A549 (cell line): ENCODE measurements at regions not wholly inside any gene's neighbourhood (a gene's known extent, or its start where the extent isn't known, plus 50 kb on each side); places are given as distances from the start of the nearest gene placed in this dataset.

Experiments
- ATAC-seq, 2 experiments: fragments of 200-7000 bp in 1 of 2; fragments of >200 bp in 1 of 2; cut with Nextera tagmentation in 1 of 2; cut with Tn5 transposase in 1 of 2; 3 replicates each; pipeline versions ENCODE4 v1.8.0 to v1.9.1; 2018 to 2020; ENCODE audit warnings: mild to moderate bottlenecking in 1 of 2, moderate library complexity in 1 of 2
- CTCF ChIA-PET: fragments of 300-600 bp; sonication (Branson Sonifier 250); formaldehyde crosslinking; extraction: SDS; loops from one replicate; lab custom pipeline; 2021; ENCODE audit warnings: antibody characterized with exemption, inconsistent platforms; lab: Yijun Ruan, JAX
- POLR2A ChIA-PET: fragments of 350-600 bp; formaldehyde crosslinking; extraction: SDS; loops from one replicate; lab custom pipeline; 2021; ENCODE audit warnings: antibody characterized with exemption, inconsistent platforms; lab: Yijun Ruan, JAX
- DNase-seq, 2 experiments: peaks; one replicate each; pipeline versions ENCODE4 v3.0.0 to v3.0.0-alpha.2; 2011 to 2016; ENCODE audit warnings: low read depth in 1 of 2, low spot score in 1 of 2
- FAIRE-seq: peaks from 2 replicates; lab custom pipeline; 2011; peaks lifted over from hg19 to GRCh38; lab: Jason Lieb, UNC
- H3K27ac ChIP-seq, 2 experiments: fragments of >200 bp; sonication (Bioruptor Twin); formaldehyde crosslinking; 3 replicates each; pipeline ENCODE4 v1.5.1; 2016 to 2017
- H3K4me1 ChIP-seq: fragments of >200 bp; sonication (Bioruptor Twin); formaldehyde crosslinking; 3 replicates; pipeline ENCODE4 v1.6.1; 2016
- H3K4me2 ChIP-seq: fragments of >200 bp; sonication (Bioruptor Twin); formaldehyde crosslinking; 3 replicates; pipeline ENCODE4 v1.6.1; 2016
- H3K4me3 ChIP-seq: fragments of >200 bp; sonication (Bioruptor Twin); formaldehyde crosslinking; 3 replicates; pipeline ENCODE4 v1.5.1; 2016
- H3K9me3 ChIP-seq: fragments of >200 bp; sonication (Bioruptor Twin); formaldehyde crosslinking; 3 replicates; pipeline ENCODE4 v1.6.1; 2016
- ATOH8 ChIP-seq: fragments of 250-450 bp; sonication (Bioruptor Pico); IDR thresholded peaks from 2 replicates; pipeline ENCODE4 v1.5.0; 2020; ENCODE audit warnings: low read depth, mild to moderate bottlenecking, moderate library complexity
- CBX8 ChIP-seq: fragments of 200-600 bp; sonication (generic); IDR thresholded peaks from 2 replicates; pipeline ENCODE4 v1.6.1; 2016
- CEBPB ChIP-seq, 2 experiments: fragments of >200 bp in 1 of 2; sonication (Bioruptor Twin) in 1 of 2; formaldehyde crosslinking in 1 of 2; IDR thresholded peaks; 2 replicates each; pipeline ENCODE4 v1.6.1; 2012 to 2016
- CHD2 ChIP-seq: fragments of 150-350 bp; IDR thresholded peaks from 2 replicates; pipeline ENCODE4 v1.6.1; 2014; ENCODE audit warnings: low read length; ENCODE audit not compliant: partially characterized antibody
- CHD4 ChIP-seq: fragments of 200-600 bp; sonication (generic); IDR thresholded peaks from 2 replicates; pipeline ENCODE4 v1.6.1; 2016; ENCODE audit warnings: antibody characterized with exemption, mild to moderate bottlenecking, borderline replicate concordance
- EHF ChIP-seq: fragments of 250-450 bp; sonication (Bioruptor Pico); IDR thresholded peaks from 2 replicates; pipeline ENCODE4 v1.5.0; 2020; ENCODE audit warnings: mild to moderate bottlenecking
- ELK1 ChIP-seq: fragments of 150-350 bp; IDR thresholded peaks from 2 replicates; pipeline ENCODE4 v1.6.1; 2014; ENCODE audit warnings: low read depth, mild to moderate bottlenecking, low read length
- ESRRA ChIP-seq: fragments of 150-350 bp; IDR thresholded peaks from 2 replicates; pipeline ENCODE4 v1.6.1; 2014; ENCODE audit warnings: mild to moderate bottlenecking, low read length, borderline replicate concordance
- FOSB ChIP-seq: fragments of 250-450 bp; sonication (Bioruptor Pico); IDR thresholded peaks from 2 replicates; pipeline ENCODE4 v1.5.0; 2020; ENCODE audit warnings: mild to moderate bottlenecking, moderate library complexity
- FOXS1 ChIP-seq: fragments of 250-450 bp; sonication (Bioruptor Pico); IDR thresholded peaks from 2 replicates; pipeline ENCODE4 v1.5.0; 2020; ENCODE audit warnings: mild to moderate bottlenecking, moderate library complexity
- HDAC2 ChIP-seq: fragments of 200-600 bp; sonication (generic); IDR thresholded peaks from 2 replicates; pipeline ENCODE4 v1.6.1; 2016
- HES2 ChIP-seq: fragments of >200 bp; sonication (Bioruptor Twin); formaldehyde crosslinking; IDR thresholded peaks from 2 replicates; pipeline ENCODE4 v1.6.1; 2016
- HEYL ChIP-seq: fragments of 250-450 bp; sonication (Bioruptor Pico); IDR thresholded peaks from 2 replicates; pipeline ENCODE4 v1.8.0; 2021; ENCODE audit warnings: mild to moderate bottlenecking, moderate library complexity
- HOXA7 ChIP-seq: fragments of 250-450 bp; sonication (Bioruptor Pico); IDR thresholded peaks from 2 replicates; pipeline ENCODE4 v1.5.0; 2020; ENCODE audit warnings: mild to moderate bottlenecking, moderate library complexity
- HOXB13 ChIP-seq: fragments of 250-450 bp; sonication (Bioruptor Pico); IDR thresholded peaks from 2 replicates; pipeline ENCODE4 v1.5.0; 2020; ENCODE audit warnings: low read depth, mild to moderate bottlenecking, moderate library complexity
- HOXB5 ChIP-seq: fragments of 250-450 bp; sonication (Bioruptor Pico); IDR thresholded peaks from 2 replicates; pipeline ENCODE4 v1.5.0; 2020; ENCODE audit warnings: mild to moderate bottlenecking, moderate library complexity
- JUN ChIP-seq, 2 experiments: fragments of >200 bp; sonication (Bioruptor Twin); formaldehyde crosslinking; IDR thresholded peaks; 2 replicates in 1 of 2; 3 replicates in 1 of 2; pipeline ENCODE4 v1.6.1; 2016 to 2017
- KDM1A ChIP-seq: fragments of 200-600 bp; sonication (generic); IDR thresholded peaks from 2 replicates; pipeline ENCODE4 v1.6.1; 2016; ENCODE audit warnings: low read depth, mild to moderate bottlenecking
- MAFK ChIP-seq: fragments of 450-650 bp; IDR thresholded peaks from 2 replicates; pipeline ENCODE4 v1.6.1; 2014; ENCODE audit not compliant: partially characterized antibody
- MAX ChIP-seq: IDR thresholded peaks from 2 replicates; pipeline ENCODE4 v1.6.1; 2012
- NFE2L2 ChIP-seq: fragments of 150-350 bp; conservative IDR thresholded peaks from 2 replicates; pipeline ENCODE4 v1.6.1; 2014; ENCODE audit warnings: low read length
- NPAS2 ChIP-seq: fragments of 250-450 bp; sonication (Bioruptor Pico); IDR thresholded peaks from 2 replicates; pipeline ENCODE4 v1.8.0; 2022; ENCODE audit warnings: mild to moderate bottlenecking, moderate library complexity, borderline replicate concordance
- NR3C1 ChIP-seq: fragments of >200 bp; sonication (Bioruptor Twin); formaldehyde crosslinking; IDR thresholded peaks from 3 replicates; pipeline ENCODE4 v1.6.1; 2017
- PBX3 ChIP-seq: IDR thresholded peaks from 2 replicates; pipeline ENCODE4 v1.6.1; 2012
- SMC3 ChIP-seq: fragments of >200 bp; sonication (Bioruptor Twin); formaldehyde crosslinking; IDR thresholded peaks from 3 replicates; pipeline ENCODE4 v1.6.1; 2018; ENCODE audit warnings: inconsistent platforms
- ZSCAN20 ChIP-seq: fragments of 250-450 bp; sonication (Bioruptor Pico); IDR thresholded peaks from 2 replicates; pipeline ENCODE4 v1.8.0; 2022; ENCODE audit warnings: mild to moderate bottlenecking, moderate library complexity
- WGBS: methylation state at CpG from one replicate; pipeline ENCODE4 v1.1.6; 2017; ENCODE audit errors: missing lambda C conversion rate; 5-methylcytosine and 5-hydroxymethylcytosine counted together

- CTCF ChIA-PET = interaction anchor here (1.0 to 4.7 kb wide), 8 partner anchors 9 to 70 kb away, joined by 3 to 45 read pairs (median 4); no protein-coding TSS in a partner anchor
- Histone ChIP-seq H3K4me3 (no peak overlapping the region), H3K27ac (peak overlapping the region; percentile 86 to 87), H3K9me3 (no peaks in the 10 kb centered on the region), H3K4me1 (peaks cover 69% of the 10 kb centered on the region), H3K4me2 (peak overlapping the region; percentile 88)
- no peak for ATAC-seq
- TF ChIP-seq CHD2 = no peak
- TF ChIP-seq FOXS1 = no peak
- TF ChIP-seq FOSB = no peak
- no peak for TF ChIP-seq NPAS2 (CRISPR knock-in tag)
- TF ChIP-seq SMC3 = no peak
- TF ChIP-seq MAX = no peak
- TF ChIP-seq HOXA7 (CRISPR knock-in tag) = no peak
- no peak for TF ChIP-seq CBX8
- no peak for TF ChIP-seq ESRRA
- TF ChIP-seq HDAC2 = no peak
- no peak for TF ChIP-seq KDM1A
- TF ChIP-seq NR3C1 = no peak
- no peak for TF ChIP-seq ZSCAN20 (CRISPR knock-in tag)
- POLR2A ChIA-PET = interaction anchor here (1.3 to 4.4 kb wide), 3 partner anchors 15 to 46 kb away, joined by 4 to 21 read pairs (median 6); no protein-coding TSS in a partner anchor
- peak; percentile 18 for FAIRE-seq
- no peak for DNase-seq
- 32% methylated on average over 1 of the region's 1 CpG for WGBS
Observed at GRCh38 chr7:130944997-130945396, 211.0 kb upstream of the KLF14 start.

GRCh38 chr7:130945411-130945811 is 211.4 kb upstream of the KLF14 start:
- FAIRE-seq (peak; percentile 23), DNase-seq (no peak), ATAC-seq (no peak)
- WGBS = 62% methylated on average over 5 of the region's 5 CpGs
- Histone ChIP-seq H3K4me3 (no peak overlapping the region), H3K4me1 (peaks cover 66% of the 10 kb centered on the region), H3K9me3 (no peaks in the 10 kb centered on the region), H3K27ac (peak overlapping the region; percentile 86 to 87), H3K4me2 (peak overlapping the region; percentile 88)
- CTCF ChIA-PET = interaction anchor here (1.0 to 4.7 kb wide), 8 partner anchors 9 to 70 kb away, joined by 3 to 45 read pairs (median 4); no protein-coding TSS in a partner anchor
- TF ChIP-seq NR3C1 = no peak
- no peak for TF ChIP-seq HOXB13 (CRISPR knock-in tag)
- POLR2A ChIA-PET = interaction anchor here (1.3 to 4.4 kb wide), 2 partner anchors 15 to 42 kb away, joined by 6 to 21 read pairs; no protein-coding TSS in a partner anchor

- H3K4me2 ChIP-seq = peak overlapping the region; percentile 88
- ChIA-PET CTCF (interaction anchor here (1.0 to 4.7 kb wide), 7 partner anchors 8 to 61 kb away, joined by 3 to 45 read pairs (median 4); no protein-coding TSS in a partner anchor), POLR2A (interaction anchor here (4.4 kb wide), 1 partner anchor 14 kb away, joined by 21 read pairs; no protein-coding TSS in a partner anchor)
- no peak for ATAC-seq
- no peak for DNase-seq
- H3K4me1 ChIP-seq = peaks cover 66% of the 10 kb centered on the region
- peak overlapping the region; percentile 71 to 86 for H3K27ac ChIP-seq
- FAIRE-seq = no peak
- H3K4me3 ChIP-seq = no peak overlapping the region
- TF ChIP-seq CEBPB (IDR thresholded peaks at IDR 0.05) (peak; percentile 48 to 76; a peak in 3 of 4 replicates), SMC3 (no peak), MAFK (peak; percentile 69)
- WGBS = 20% methylated on average over 1 of the region's 1 CpG
- H3K9me3 ChIP-seq = no peaks in the 10 kb centered on the region
Observed at GRCh38 chr7:130946114-130946513, 212.1 kb upstream of the KLF14 start.

GRCh38 chr7:130947792-130948580 is 214.0 kb upstream of the KLF14 start:
- 87% methylated on average over 6 of the region's 6 CpGs for WGBS
- ATAC-seq = no peak
- DNase-seq = no peak
- peaks cover 60% of the 10 kb centered on the region for H3K4me1 ChIP-seq
- CTCF ChIA-PET = interaction anchor here (0.6 to 4.7 kb wide), 9 partner anchors 10 to 93 kb away, joined by 3 to 45 read pairs (median 4); no protein-coding TSS in a partner anchor
- H3K27ac ChIP-seq = no peak overlapping the region
- no peak for FAIRE-seq
- POLR2A ChIA-PET = interaction anchor here (0.7 to 4.4 kb wide), 2 partner anchors 12 to 398 kb away, joined by 4 to 21 read pairs; no protein-coding TSS in a partner anchor
- no peak for TF ChIP-seq FOSB
- no peak for TF ChIP-seq HEYL (CRISPR knock-in tag)
- TF ChIP-seq NPAS2 (CRISPR knock-in tag) = no peak
- no peak for TF ChIP-seq PBX3
- TF ChIP-seq ELK1 = no peak
- TF ChIP-seq HES2 = no peak
- no peak for TF ChIP-seq CHD4
- no peak for TF ChIP-seq ATOH8 (CRISPR knock-in tag)
- TF ChIP-seq HOXB5 (CRISPR knock-in tag) = no peak
- no peak for TF ChIP-seq EHF (CRISPR knock-in tag)
- TF ChIP-seq CHD2 = no peak
- no peak for TF ChIP-seq JUN (IDR thresholded peaks at IDR 0.05)
- no peak for TF ChIP-seq NFE2L2
- H3K9me3 ChIP-seq = no peaks in the 10 kb centered on the region
- H3K4me2 ChIP-seq = no peak overlapping the region
- H3K4me3 ChIP-seq = no peak overlapping the region
